ENCODE measurements at regions not wholly inside any gene's neighbourhood (a gene's known extent, or its start where the extent isn't known, plus 50 kb on each side); places are given as distances from the start of the nearest gene placed in this dataset.
"Not testable (repeated sequence)": the region's sequence is repeated elsewhere in the genome, so short reads cannot be mapped to it uniquely, and the experiment has no call there.

DNA sequence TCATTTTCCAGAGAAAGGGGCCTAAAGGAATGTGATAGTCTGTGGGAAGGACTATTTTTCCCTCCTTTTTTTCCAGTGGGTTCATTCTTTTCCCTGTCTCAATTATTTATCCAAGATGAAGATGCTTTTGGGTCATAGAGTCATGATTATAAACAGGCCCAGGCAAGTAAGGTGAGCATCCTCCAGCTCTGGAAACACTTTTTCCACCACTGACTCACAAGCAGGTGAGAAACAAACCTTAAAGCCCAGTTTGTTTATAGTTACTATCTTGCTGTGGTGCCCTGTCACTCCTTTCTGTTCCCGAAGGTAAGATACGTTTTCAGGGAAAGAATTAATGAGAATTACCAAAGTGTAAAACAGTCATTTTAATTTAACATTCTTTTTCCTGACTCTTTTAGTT is 107.7 kb upstream of the IFNG-AS1 start:
- Mint-ChIP-seq H3K27ac (no peak overlapping the region), H3K27me3 (peaks cover 7% of the 10 kb centered on the region), H3K4me1 (ENCODE audit: low read depth) (peaks cover 8% of the 10 kb centered on the region), H3K4me3 (no peak overlapping the region), H3K9me3 (peaks cover 4% of the 10 kb centered on the region), H3K36me3 (ENCODE audit: low read depth) (no peaks in the 10 kb centered on the region)

DNA sequence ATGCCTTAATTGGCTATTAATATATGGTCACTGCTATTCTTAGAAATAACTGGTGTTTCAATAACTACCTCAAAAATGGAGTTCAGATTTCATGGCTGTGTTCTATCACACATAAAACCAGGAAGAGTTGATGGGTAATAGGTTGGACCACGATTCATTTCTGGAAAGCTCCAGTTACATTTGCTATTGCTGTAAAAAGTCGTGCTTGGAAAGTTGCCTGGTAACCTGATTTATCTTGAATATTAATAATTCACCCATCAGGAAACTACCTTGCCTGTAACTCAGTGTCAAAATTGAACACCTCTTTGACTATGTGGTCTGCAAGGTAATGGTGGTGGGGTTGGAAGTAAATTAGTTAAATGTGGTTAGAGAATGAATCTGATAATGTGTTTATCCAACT is 104.7 kb upstream of the IFNG-AS1 start:
- Mint-ChIP-seq H3K4me1 (ENCODE audit: low read depth) (peaks cover 8% of the 10 kb centered on the region), H3K9me3 (no peaks in the 10 kb centered on the region), H3K27me3 (peaks cover 4% of the 10 kb centered on the region), H3K27ac (no peak overlapping the region), H3K36me3 (ENCODE audit: low read depth) (no peaks in the 10 kb centered on the region), H3K4me3 (no peak overlapping the region)

DNA sequence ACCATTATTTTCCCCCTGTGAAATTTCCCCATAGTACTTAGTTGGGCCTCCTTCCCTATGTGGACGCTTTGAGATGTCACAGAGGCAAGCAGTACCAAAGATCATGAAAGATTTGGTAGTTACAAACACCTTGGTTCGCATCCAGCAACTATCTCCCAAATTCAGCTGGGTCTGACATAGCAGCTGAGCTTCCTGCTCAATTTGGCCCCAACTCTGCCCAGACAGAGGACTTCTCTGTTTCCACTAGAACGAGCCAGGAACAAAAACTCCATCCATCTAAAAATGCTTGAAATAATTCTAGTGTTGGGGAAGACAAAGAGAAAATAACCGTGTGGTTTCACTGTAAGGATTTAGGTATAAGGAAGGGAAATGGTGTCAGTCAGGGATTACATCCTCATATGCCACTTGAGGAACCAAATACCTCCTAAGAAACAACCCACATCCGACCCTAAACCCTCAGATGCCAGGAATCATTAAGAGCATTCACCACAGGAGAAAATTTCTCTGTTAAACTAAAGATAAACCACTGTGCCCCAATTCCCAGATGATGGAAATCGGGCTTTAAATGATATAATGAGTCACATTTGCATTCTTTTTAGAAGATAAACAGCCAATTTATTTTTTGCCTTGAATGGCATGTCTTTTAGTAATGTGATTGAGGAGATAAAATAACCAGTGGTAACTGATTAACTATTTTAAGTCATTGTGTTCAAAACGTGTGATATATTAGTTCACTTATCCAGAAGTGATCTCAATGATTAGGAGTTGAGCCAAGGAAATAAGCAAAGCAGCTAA is 103.7 kb upstream of the IFNG-AS1 start:
- peaks cover 11% of the 10 kb centered on the region for H3K4me1 Mint-ChIP-seq (ENCODE audit: low read depth)
- H3K36me3 Mint-ChIP-seq (ENCODE audit: low read depth) = no peaks in the 10 kb centered on the region
- no peak overlapping the region for H3K27ac Mint-ChIP-seq
- peaks cover 4% of the 10 kb centered on the region for H3K27me3 Mint-ChIP-seq
- H3K4me3 Mint-ChIP-seq = no peak overlapping the region
- H3K9me3 Mint-ChIP-seq = no peaks in the 10 kb centered on the region

DNA sequence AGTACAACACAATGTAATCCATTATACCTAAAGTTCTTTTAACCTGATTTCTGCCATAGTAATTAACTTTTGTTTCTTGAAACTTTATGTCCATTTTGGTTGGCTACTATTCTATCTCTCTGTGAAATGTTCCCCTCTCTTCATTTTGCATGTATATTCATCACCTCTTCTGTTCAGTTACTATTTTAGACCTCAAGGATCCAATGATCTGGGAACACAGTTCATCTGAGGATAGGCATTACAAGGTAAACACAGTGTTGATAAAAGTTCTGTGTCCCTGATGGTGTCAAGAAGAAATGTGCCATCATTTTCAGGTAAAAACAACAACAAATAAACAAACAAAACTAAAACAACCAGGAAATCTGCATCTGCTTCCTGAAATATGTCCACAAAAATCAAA is 102.2 kb upstream of the IFNG-AS1 start:
- Mint-ChIP-seq H3K4me1 (ENCODE audit: low read depth) (peaks cover 15% of the 10 kb centered on the region), H3K27me3 (peaks cover 4% of the 10 kb centered on the region), H3K9me3 (no peaks in the 10 kb centered on the region), H3K36me3 (ENCODE audit: low read depth) (no peaks in the 10 kb centered on the region), H3K4me3 (no peak overlapping the region), H3K27ac (no peak overlapping the region)

DNA sequence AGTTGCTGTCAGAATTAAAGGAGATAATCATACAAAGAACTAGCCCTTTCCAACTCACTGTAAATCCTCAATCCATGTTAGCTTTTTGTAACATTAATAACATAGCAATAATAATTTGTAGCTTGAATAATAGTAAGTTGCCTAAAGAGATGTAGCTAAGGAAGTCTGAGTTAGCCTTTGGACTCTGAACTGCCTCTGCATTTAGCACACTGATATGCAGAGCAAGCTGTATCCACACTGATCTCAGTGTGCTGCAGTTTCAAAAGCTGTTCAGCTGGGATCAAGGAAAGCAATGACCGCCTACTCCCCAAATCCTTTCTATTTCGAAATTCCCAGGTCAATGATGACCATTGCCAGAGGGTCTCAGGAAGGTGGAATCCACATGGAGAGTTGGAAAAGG is 99.3 kb upstream of the IFNG-AS1 start:
- peaks cover 20% of the 10 kb centered on the region for H3K4me1 Mint-ChIP-seq (ENCODE audit: low read depth)
- H3K36me3 Mint-ChIP-seq (ENCODE audit: low read depth) = no peaks in the 10 kb centered on the region
- H3K27me3 Mint-ChIP-seq = no peaks in the 10 kb centered on the region
- no peaks in the 10 kb centered on the region for H3K9me3 Mint-ChIP-seq
- H3K4me3 Mint-ChIP-seq = no peak overlapping the region
- H3K27ac Mint-ChIP-seq = no peak overlapping the region

DNA sequence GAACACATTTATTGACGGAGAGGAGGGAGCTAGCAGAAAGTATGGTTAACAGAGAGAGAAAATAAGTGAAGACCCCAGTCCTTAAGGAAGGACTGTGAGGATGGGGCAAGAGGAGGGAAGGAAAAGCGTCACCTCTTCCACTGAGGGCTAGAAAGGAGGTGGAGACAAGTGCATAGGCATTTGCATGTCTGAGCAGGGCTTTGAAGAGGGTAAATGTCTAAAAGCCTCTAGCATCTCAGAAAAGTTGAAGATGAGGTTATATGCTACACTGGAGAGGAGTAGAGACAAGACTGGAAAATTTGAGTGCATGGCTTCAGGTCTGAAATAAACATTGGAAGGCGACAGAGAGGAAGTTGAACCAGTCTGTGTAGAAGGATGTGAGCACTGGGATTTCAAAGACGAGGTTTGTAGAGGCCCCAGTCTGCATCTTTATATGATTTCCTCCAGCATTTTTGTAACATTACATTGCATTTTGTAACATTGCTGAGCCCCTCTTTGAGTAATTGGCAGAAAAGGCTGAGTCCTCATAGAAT is 98.5 kb upstream of the IFNG-AS1 start:
- H3K27ac Mint-ChIP-seq = no peak overlapping the region
- H3K9me3 Mint-ChIP-seq = no peaks in the 10 kb centered on the region
- no peak overlapping the region for H3K4me3 Mint-ChIP-seq
- peaks cover 20% of the 10 kb centered on the region for H3K4me1 Mint-ChIP-seq (ENCODE audit: low read depth)
- H3K36me3 Mint-ChIP-seq (ENCODE audit: low read depth) = no peaks in the 10 kb centered on the region
- H3K27me3 Mint-ChIP-seq = no peaks in the 10 kb centered on the region

DNA sequence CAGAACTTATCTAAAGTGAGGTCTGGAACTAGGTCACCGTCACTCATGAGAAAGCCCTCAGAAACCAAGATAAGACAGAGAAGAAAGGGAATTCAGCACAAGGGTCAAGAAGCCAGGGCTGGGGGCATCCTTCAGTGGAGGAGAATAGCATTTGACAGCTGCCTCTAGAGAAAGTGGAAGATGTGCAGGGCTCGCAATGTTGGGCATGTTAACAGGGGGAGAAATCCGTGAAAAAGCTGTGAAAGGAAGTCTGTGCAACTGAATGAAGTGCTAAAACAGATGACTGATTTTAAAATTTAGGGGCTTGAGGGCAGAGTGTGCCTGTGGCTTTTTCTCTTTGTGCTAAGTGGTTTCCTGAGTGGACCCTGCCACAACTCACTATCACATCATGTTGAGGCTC is 97.7 kb upstream of the IFNG-AS1 start:
- H3K36me3 Mint-ChIP-seq (ENCODE audit: low read depth) = no peaks in the 10 kb centered on the region
- H3K4me1 Mint-ChIP-seq (ENCODE audit: low read depth) = peaks cover 20% of the 10 kb centered on the region
- no peaks in the 10 kb centered on the region for H3K27me3 Mint-ChIP-seq
- no peak overlapping the region for H3K27ac Mint-ChIP-seq
- H3K4me3 Mint-ChIP-seq = no peak overlapping the region
- peaks cover 3% of the 10 kb centered on the region for H3K9me3 Mint-ChIP-seq

DNA sequence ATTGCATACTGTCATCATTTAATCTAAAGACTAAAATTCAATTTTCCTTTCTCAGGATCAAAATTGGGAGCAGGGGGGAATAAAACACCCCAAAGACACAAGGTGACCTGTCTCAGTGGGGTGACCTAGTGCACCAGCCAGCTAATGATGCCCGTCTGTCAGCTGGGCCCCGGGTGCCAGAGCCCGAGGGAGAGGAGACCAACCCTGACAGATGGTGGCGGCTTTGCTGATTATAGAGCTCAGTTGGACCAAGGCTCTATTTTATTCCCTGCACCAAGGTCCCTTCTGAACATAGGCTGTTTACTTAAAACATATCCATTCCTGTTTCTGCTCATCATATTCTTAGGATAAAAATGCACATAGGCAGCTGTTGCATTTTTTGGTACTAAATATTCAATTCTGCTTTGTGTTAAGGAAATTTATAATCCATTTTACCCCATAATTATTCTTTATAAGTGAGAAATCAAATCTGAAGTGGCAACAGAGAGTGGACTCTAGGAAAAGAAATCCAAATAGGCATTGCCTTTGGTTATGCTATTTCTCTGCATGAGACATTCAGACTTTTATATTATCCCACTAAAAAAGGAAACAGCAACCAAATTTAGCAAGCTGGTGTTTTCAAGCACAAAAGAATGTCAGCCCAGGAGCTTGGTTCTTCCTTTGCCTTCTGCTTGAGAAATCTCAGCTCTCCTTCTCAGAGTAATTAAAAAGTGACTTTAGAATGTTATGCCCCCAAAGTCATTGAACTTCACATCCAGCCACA is 96.8 kb upstream of the IFNG-AS1 start:
- peaks cover 20% of the 10 kb centered on the region for H3K4me1 Mint-ChIP-seq (ENCODE audit: low read depth)
- no peak overlapping the region for H3K27ac Mint-ChIP-seq
- no peaks in the 10 kb centered on the region for H3K27me3 Mint-ChIP-seq
- H3K4me3 Mint-ChIP-seq = no peak overlapping the region
- no peaks in the 10 kb centered on the region for H3K36me3 Mint-ChIP-seq (ENCODE audit: low read depth)
- peaks cover 3% of the 10 kb centered on the region for H3K9me3 Mint-ChIP-seq

DNA sequence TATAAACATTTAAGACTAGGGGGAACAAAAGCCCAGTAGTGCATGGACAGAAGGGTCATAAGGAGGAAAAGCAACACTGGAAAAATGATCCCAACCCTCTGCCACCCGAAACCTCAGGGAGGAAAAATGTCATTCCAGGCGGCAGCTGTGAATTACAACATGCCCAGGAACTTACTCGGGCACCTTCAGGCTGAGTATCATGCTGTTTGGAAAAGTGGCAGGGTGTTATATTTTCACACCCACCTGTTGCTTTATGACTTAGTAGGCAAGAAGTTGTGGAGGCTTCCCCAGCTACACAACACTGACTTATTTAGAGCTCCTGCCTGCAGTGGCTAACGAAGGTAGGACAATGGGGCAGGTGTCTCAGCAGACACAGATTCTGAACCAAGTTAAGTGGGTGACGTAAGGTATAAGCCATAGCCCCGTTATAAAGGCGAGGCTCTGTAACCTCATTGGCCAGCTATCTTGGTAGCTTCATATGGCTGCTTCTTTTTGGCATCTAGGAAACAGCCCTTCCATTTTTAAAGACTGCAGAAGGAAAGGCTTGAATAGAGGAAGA is 96.1 kb upstream of the IFNG-AS1 start:
- H3K9me3 Mint-ChIP-seq = peaks cover 3% of the 10 kb centered on the region
- peaks cover 20% of the 10 kb centered on the region for H3K4me1 Mint-ChIP-seq (ENCODE audit: low read depth)
- no peak overlapping the region for H3K27ac Mint-ChIP-seq
- no peaks in the 10 kb centered on the region for H3K36me3 Mint-ChIP-seq (ENCODE audit: low read depth)
- H3K27me3 Mint-ChIP-seq = no peaks in the 10 kb centered on the region
- H3K4me3 Mint-ChIP-seq = no peak overlapping the region

DNA sequence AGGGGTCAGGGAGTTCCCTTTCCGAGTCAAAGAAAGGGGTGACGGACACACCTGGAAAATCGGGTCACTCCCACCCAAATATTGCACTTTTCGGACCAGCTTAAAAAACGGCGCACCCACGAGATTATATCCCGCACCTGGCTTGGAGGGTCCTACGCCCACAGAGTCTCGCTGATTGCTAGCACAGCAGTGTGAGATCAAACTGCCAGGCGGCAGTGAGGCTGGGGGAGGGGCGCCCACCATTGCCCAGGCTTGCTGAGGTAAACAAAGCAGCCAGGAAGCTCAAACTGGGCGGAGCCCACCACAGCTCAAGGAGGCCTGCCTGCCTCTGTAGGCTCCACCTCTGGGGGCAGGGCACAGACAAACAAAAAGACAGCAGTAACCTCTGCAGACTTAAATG is 88.8 kb upstream of the IFNG-AS1 start:
- not testable (repeated sequence) for H3K27me3 Mint-ChIP-seq; H3K4me3 Mint-ChIP-seq; H3K36me3 Mint-ChIP-seq (ENCODE audit: low read depth); H3K9me3 Mint-ChIP-seq; H3K27ac Mint-ChIP-seq; H3K4me1 Mint-ChIP-seq (ENCODE audit: low read depth)

DNA sequence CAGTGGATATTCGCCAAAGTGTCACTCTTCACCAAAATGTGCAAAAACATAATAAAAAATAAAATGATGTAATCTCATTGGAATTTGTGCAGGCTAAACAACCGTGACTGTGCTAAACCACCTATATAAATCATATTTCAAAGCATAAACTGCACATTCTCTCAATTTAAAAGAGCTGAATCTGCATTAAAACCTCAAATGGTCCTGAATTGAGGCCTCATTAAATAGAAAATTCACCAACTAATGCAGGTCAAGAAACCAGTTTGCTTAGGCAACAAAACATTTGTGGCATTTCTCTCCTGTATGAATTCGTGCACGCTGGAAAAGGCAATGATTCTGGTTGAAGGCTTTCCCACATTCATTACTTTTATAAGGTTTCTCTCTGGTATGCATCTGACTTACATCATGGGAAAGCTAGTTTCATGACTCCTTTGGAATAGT is 80.1 kb upstream of the IFNG-AS1 start:
- Mint-ChIP-seq H3K4me1 (ENCODE audit: low read depth) (no peaks in the 10 kb centered on the region), H3K27ac (no peak overlapping the region), H3K4me3 (no peak overlapping the region), H3K27me3 (no peaks in the 10 kb centered on the region), H3K36me3 (ENCODE audit: low read depth) (no peaks in the 10 kb centered on the region), H3K9me3 (no peaks in the 10 kb centered on the region)

DNA sequence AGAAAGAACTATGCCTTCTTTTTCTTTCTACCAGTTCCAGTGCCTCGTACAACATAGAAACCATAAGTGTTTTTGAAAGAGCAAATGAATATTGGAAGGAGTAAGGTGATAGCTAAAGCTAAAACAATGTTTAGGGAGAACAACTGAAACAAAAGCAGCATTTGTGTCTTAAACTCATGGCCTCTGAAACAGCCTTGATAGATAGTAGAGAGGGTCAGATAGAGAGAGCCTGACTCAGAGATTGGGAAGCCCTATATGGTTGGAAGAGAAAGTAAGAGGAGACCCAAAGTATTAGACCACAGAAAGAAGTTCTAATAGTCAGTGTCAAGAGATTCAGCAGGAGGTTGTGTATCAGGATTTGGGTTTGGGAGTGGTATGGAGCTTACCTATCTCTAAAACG is 79.6 kb upstream of the IFNG-AS1 start:
- no peak overlapping the region for H3K4me3 Mint-ChIP-seq

DNA sequence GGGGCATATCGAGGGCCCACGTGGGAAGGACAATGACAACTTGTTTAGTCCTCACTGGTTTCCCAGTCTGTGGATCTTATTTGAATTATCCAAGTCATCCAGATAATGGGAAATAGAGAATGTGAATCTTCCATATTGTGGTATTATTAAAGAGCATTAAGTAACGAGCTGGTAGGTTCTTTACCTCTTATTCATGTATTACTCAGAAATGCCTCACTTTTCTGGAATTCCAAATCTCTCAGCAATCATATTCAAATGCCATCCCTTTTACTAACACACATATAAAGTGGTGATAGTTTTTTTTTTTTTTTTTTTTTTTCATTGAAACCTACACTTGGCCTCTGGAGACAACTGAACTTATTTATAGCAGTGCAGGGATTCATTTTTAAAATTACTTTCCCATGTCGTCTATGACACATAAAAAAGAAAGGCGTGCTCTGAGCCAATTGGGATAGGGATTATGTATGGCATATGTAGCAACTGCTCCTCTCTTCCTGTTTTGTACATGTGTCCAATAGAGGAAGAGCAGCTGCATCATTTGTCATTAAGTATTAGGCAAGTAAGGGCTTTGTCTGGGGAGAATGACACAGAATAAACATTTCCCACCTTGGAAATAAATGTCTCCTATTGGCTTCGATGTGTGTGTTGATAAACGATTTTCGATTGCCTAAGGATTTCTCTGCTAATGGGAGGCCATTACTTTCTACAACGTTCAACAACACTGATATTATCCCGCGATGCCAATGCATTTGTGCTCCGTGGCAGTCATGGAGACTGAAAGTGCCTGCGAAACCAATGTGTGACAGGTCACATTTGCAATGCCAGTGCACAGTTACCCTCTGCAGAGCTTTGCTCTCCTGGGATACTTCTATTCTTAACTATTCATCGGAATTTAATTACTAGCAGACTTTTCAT is 78.6 kb upstream of the IFNG-AS1 start:
- no peak overlapping the region for H3K27ac Mint-ChIP-seq
- no peak overlapping the region for H3K4me3 Mint-ChIP-seq
- H3K9me3 Mint-ChIP-seq = no peaks in the 10 kb centered on the region
- H3K27me3 Mint-ChIP-seq = no peaks in the 10 kb centered on the region
- no peaks in the 10 kb centered on the region for H3K4me1 Mint-ChIP-seq (ENCODE audit: low read depth)
- no peaks in the 10 kb centered on the region for H3K36me3 Mint-ChIP-seq (ENCODE audit: low read depth)

More for the DNA sequence above, 79.6 kb upstream of the IFNG-AS1 start:
- Mint-ChIP-seq H3K9me3 (no peaks in the 10 kb centered on the region), H3K27ac (no peak overlapping the region), H3K27me3 (no peaks in the 10 kb centered on the region), H3K36me3 (ENCODE audit: low read depth) (no peaks in the 10 kb centered on the region), H3K4me1 (ENCODE audit: low read depth) (no peaks in the 10 kb centered on the region)

DNA sequence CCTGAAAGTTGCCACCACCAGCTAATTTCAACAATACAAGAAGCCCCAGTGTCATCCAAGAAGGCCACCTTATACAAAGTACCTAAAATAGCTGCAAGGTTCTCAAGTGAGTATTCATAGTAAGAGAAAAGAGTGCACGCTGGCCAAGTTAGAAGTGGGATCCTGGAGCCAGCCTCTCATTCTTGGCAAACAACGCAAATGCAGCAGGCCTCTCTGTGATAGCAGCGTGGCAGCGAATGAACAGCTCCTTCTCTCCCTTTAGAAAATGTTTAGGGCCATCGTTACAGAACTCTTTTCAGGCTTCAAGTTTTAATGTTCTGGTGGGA is 78.0 kb upstream of the IFNG-AS1 start:
- no peaks in the 10 kb centered on the region for H3K36me3 Mint-ChIP-seq (ENCODE audit: low read depth)
- no peaks in the 10 kb centered on the region for H3K4me1 Mint-ChIP-seq (ENCODE audit: low read depth)
- no peaks in the 10 kb centered on the region for H3K9me3 Mint-ChIP-seq
- no peak overlapping the region for H3K4me3 Mint-ChIP-seq
- no peaks in the 10 kb centered on the region for H3K27me3 Mint-ChIP-seq
- H3K27ac Mint-ChIP-seq = no peak overlapping the region
